Erythroblast (primary cell): ENCODE measurements at regions not wholly inside any gene's neighbourhood (a gene's known extent, or its start where the extent isn't known, plus 50 kb on each side); places are given as distances from the start of the nearest gene placed in this dataset.

Source experiments
- GATA1 ChIP-seq: IDR thresholded peaks from 2 replicates; pipeline ENCODE4 v1.6.1; 2011; ENCODE audit warnings: low read depth, mild to moderate bottlenecking, control low read depth, low read length, moderate library complexity
- POLR2A ChIP-seq: IDR thresholded peaks from 2 replicates; pipeline ENCODE4 v1.6.1; 2011; ENCODE audit warnings: mild to moderate bottlenecking, low read length

- TF ChIP-seq POLR2A = no peak
- TF ChIP-seq GATA1 = no peak
Measured at GRCh38 chr10:44759122-44759521, 152.0 kb upstream of the TMEM72 start.
